ENCODE measurements at regions not wholly inside any gene's neighbourhood (a gene's known extent, or its start where the extent isn't known, plus 50 kb on each side); places are given as distances from the start of the nearest gene placed in this dataset.

DNA sequence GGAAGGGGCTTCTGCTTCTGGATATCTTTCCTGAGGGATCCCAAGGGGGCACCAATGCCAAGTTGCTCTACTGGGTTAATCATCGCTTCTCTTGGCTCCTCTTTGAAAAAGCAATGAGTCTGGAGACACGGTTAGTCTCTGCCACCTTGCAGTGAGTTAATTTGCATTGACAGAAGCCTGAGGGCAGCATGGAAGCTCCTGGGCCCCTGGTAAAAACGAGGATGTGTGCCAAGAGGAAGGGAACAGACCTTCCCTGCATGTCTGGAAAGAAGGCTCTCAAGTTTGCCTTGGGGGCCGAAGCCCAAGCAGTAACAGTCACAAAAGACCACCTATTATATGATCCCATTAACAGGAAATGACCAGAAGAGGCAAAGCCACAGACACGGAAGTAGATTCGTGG lies 86.7 kb downstream of the IRX5 start:
- TF ChIP-seq, protein P1, sequence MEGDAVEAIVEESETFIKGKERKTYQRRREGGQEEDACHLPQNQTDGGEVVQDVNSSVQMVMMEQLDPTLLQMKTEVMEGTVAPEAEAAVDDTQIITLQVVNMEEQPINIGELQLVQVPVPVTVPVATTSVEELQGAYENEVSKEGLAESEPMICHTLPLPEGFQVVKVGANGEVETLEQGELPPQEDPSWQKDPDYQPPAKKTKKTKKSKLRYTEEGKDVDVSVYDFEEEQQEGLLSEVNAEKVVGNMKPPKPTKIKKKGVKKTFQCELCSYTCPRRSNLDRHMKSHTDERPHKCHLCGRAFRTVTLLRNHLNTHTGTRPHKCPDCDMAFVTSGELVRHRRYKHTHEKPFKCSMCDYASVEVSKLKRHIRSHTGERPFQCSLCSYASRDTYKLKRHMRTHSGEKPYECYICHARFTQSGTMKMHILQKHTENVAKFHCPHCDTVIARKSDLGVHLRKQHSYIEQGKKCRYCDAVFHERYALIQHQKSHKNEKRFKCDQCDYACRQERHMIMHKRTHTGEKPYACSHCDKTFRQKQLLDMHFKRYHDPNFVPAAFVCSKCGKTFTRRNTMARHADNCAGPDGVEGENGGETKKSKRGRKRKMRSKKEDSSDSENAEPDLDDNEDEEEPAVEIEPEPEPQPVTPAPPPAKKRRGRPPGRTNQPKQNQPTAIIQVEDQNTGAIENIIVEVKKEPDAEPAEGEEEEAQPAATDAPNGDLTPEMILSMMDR (IDR thresholded peaks at IDR 0.05): no peak
- TF ChIP-seq POLR2A (IDR thresholded peaks at IDR 0.05) (no peak), POLR2AphosphoS5 (IDR thresholded peaks at IDR 0.05) (no peak), EP300 (IDR thresholded peaks at IDR 0.05) (no peak)
